GM23338 (cell line): ENCODE measurements at regions not wholly inside any gene's neighbourhood (a gene's known extent, or its start where the extent isn't known, plus 50 kb on each side); places are given as distances from the start of the nearest gene placed in this dataset.

Experiments
- ATAC-seq: fragments of 200-7000 bp; cut with Tn5 transposase; 3 replicates; pipeline ENCODE4 v1.9.1; 2020
- DNase-seq: peaks from one replicate; pipeline ENCODE4 v3.0.0-alpha.2; 2015; ENCODE audit warnings: low spot score
- H2AFZ ChIP-seq: fragments of 200-600 bp; sonication (generic); 2 replicates; pipeline ENCODE4 v1.8.0; 2016; ENCODE audit warnings: antibody characterized with exemption, mild to moderate bottlenecking, moderate library complexity
- H3F3A ChIP-seq: fragments of 200-600 bp; sonication (generic); replicated peaks from 2 replicates; pipeline ENCODE4 v1.8.0; 2017; ENCODE audit warnings: antibody characterized with exemption, mixed run types, low read depth
- H3K27ac ChIP-seq: fragments of 200-600 bp; sonication (generic); 2 replicates; pipeline ENCODE4 v1.6.1; 2016; ENCODE audit warnings: low read depth
- H3K27me3 ChIP-seq: fragments of 200-600 bp; sonication (generic); 2 replicates; pipeline ENCODE4 v1.8.0; 2016; ENCODE audit warnings: mild to moderate bottlenecking, mixed run types, moderate library complexity; ENCODE audit not compliant: insufficient read depth
- H3K36me3 ChIP-seq: fragments of 200-600 bp; sonication (generic); 2 replicates; pipeline ENCODE4 v1.8.0; 2016; ENCODE audit warnings: mild to moderate bottlenecking; ENCODE audit not compliant: insufficient read depth
- H3K4me1 ChIP-seq: fragments of 200-600 bp; sonication (generic); 2 replicates; pipeline ENCODE4 v1.8.0; 2016; ENCODE audit warnings: mild to moderate bottlenecking, moderate library complexity; ENCODE audit not compliant: insufficient read depth
- H3K4me2 ChIP-seq: fragments of 200-600 bp; sonication (generic); 2 replicates; pipeline ENCODE4 v1.7.1; 2017; ENCODE audit warnings: mixed run types
- H3K4me3 ChIP-seq: fragments of 200-600 bp; sonication (generic); 2 replicates; pipeline ENCODE4 v1.6.1; 2016; ENCODE audit warnings: mixed run types
- H3K79me2 ChIP-seq: fragments of 200-600 bp; sonication (generic); replicated peaks from 2 replicates; pipeline ENCODE4 v1.8.0; 2017; ENCODE audit warnings: mild to moderate bottlenecking; ENCODE audit not compliant: insufficient read depth
- H3K9me2 ChIP-seq: fragments of 200-600 bp; sonication (generic); 2 replicates; pipeline ENCODE4 v1.8.0; 2017; ENCODE audit not compliant: insufficient read depth
- H4K20me1 ChIP-seq: fragments of 200-600 bp; sonication (generic); replicated peaks from 2 replicates; pipeline ENCODE4 v1.8.0; 2017; ENCODE audit warnings: mild to moderate bottlenecking; ENCODE audit not compliant: insufficient read depth
- H3K27ac Mint-ChIP-seq: 2 replicates; pipeline ENCODE4 v1.8.0; 2020; ENCODE audit warnings: inconsistent platforms, mild to moderate bottlenecking, moderate library complexity, mixed read lengths
- H3K27me3 Mint-ChIP-seq: 3 replicates; pipeline ENCODE4 v1.8.0; 2022; ENCODE audit warnings: low read depth, mild to moderate bottlenecking, moderate library complexity, mixed read lengths, inconsistent platforms; ENCODE audit not compliant: insufficient read depth, poor library complexity
- H3K36me3 Mint-ChIP-seq: 3 replicates; pipeline ENCODE4 v1.8.0; 2021; ENCODE audit warnings: low read depth, mild to moderate bottlenecking, inconsistent platforms, moderate library complexity, mixed read lengths
- H3K4me1 Mint-ChIP-seq: 3 replicates; pipeline ENCODE4 v1.8.0; 2020; ENCODE audit warnings: mild to moderate bottlenecking, inconsistent platforms, mixed read lengths
- H3K4me3 Mint-ChIP-seq: 3 replicates; pipeline ENCODE4 v1.8.0; 2021; ENCODE audit warnings: moderate library complexity, mild to moderate bottlenecking, inconsistent platforms, mixed read lengths
- H3K9me3 Mint-ChIP-seq: 3 replicates; pipeline ENCODE4 v1.8.0; 2020; ENCODE audit warnings: moderate library complexity, mild to moderate bottlenecking, inconsistent platforms, mixed read lengths
- CTCF ChIP-seq, 2 experiments: fragments of 200-600 bp in 1 of 2; sonication (generic) in 1 of 2; conservative IDR thresholded peaks; 2 replicates each; pipeline versions ENCODE4 v1.5.1 to v1.6.1; 2016 to 2017; ENCODE audit warnings: antibody characterized with exemption in 2 of 2, low read depth in 2 of 2, mild to moderate bottlenecking in 2 of 2, moderate library complexity in 1 of 2
- NANOG ChIP-seq: IDR thresholded peaks from 2 replicates; pipeline ENCODE4 v1.6.1; 2016; ENCODE audit warnings: antibody characterized with exemption, borderline replicate concordance

DNA sequence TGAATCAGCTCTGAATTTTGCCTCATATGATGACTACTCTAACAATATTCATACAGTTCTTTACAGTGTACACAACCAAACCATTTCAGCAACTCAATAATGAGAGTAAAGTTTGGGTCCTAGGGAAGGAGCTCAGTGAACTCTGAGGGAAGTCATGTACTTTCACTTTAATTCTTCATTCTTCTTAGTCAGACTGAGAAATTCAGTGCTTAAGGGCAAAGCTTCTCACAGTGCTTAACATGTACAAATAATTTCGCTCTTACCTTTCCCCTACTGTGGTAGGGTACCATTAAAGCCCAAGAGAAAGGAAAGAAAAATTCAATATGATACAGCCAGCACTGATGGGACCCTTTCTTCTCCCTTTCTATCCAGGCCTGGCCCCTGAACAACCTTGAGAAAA lies 435.0 kb downstream of the NELL2 start:
- ATAC-seq (no peak), DNase-seq (no peak)
- Mint-ChIP-seq H3K4me1 (peaks cover 8% of the 10 kb centered on the region; the same call in 2 of the 3 replicates), H3K27ac (no peak overlapping the region), H3K36me3 (no peaks in the 10 kb centered on the region), H3K27me3 (no peaks in the 10 kb centered on the region), H3K4me3 (no peak overlapping the region), H3K9me3 (no peaks in the 10 kb centered on the region)
- Histone ChIP-seq H3K27ac (no peak overlapping the region), H3K79me2 (no peaks in the 10 kb centered on the region), H3F3A (no peaks in the 10 kb centered on the region), H3K27me3 (no peaks in the 10 kb centered on the region), H3K4me3 (no peak overlapping the region), H3K36me3 (no peaks in the 10 kb centered on the region), H4K20me1 (no peaks in the 10 kb centered on the region), H3K9me2 (no peaks in the 10 kb centered on the region), H2AFZ (no peak overlapping the region), H3K4me2 (no peak overlapping the region), H3K4me1 (no peaks in the 10 kb centered on the region)
- TF ChIP-seq CTCF (conservative IDR thresholded peaks at IDR 0.05; ENCODE audit: low read depth in 2 of 2): no peak
- TF ChIP-seq NANOG: no peak
